Activated CD4-positive, alpha-beta T cell treated with anti-CD3 and anti-CD28 coated beads for 36 hours (primary cell): ENCODE measurements at regions not wholly inside any gene's neighbourhood (a gene's known extent, or its start where the extent isn't known, plus 50 kb on each side); places are given as distances from the start of the nearest gene placed in this dataset.
"Not testable (repeated sequence)": the region's sequence is repeated elsewhere in the genome, so short reads cannot be mapped to it uniquely, and the experiment has no call there.

Source experiments
- ATAC-seq: fragments of 200-7000 bp; cut with Tn5 transposase; one replicate; pipeline ENCODE4 v1.10.0; 2021; ENCODE audit warnings: mild to moderate bottlenecking, moderate library complexity
- CTCF ChIA-PET: fragments of 350-600 bp; sonication (Branson Sonifier 250); formaldehyde crosslinking; loops from one replicate; lab custom pipeline; 2021; ENCODE audit warnings: antibody characterized with exemption; lab: Charles Lee
- POLR2A ChIA-PET: fragments of 350-600 bp; sonication (Branson Sonifier 250); formaldehyde crosslinking; loops from one replicate; lab custom pipeline; 2021; ENCODE audit warnings: antibody characterized with exemption, inconsistent platforms; lab: Charles Lee
- DNase-seq: peaks from one replicate; pipeline ENCODE4 v3.0.0-alpha.2; 2020
- H3K27ac Mint-ChIP-seq: one replicate; pipeline ENCODE4 v1.8.0; 2021; ENCODE audit warnings: mixed read lengths
- H3K27me3 Mint-ChIP-seq: one replicate; pipeline ENCODE4 v1.8.0; 2021; ENCODE audit warnings: mixed read lengths
- H3K36me3 Mint-ChIP-seq: one replicate; pipeline ENCODE4 v1.8.0; 2021; ENCODE audit warnings: low read depth, mixed read lengths
- H3K4me1 Mint-ChIP-seq: one replicate; pipeline ENCODE4 v1.8.0; 2021; ENCODE audit warnings: mixed read lengths
- H3K4me3 Mint-ChIP-seq: one replicate; pipeline ENCODE4 v1.8.0; 2021; ENCODE audit warnings: mild to moderate bottlenecking, moderate library complexity, mixed read lengths
- H3K9me3 Mint-ChIP-seq: one replicate; pipeline ENCODE4 v1.8.0; 2021; ENCODE audit warnings: low read depth, mixed read lengths
- intact Hi-C, 2 experiments: fragments of 100-400 bp; cut with DNase I in 1 of 2; cut with micrococcal nuclease in 1 of 2; formaldehyde crosslinking; loops; one replicate each; pipeline versions ENCODE4 v1.14.2 to v1.15.1; 2022 to 2024; cut with DNase I, micrococcal nuclease

GRCh38 chr9:82808478-82808877 is 254.5 kb downstream of the RASEF start:
- no peak for DNase-seq
- intact Hi-C loops, result no loop called here
- ChIA-PET CTCF (no interaction called here), POLR2A (no interaction called here)
- H3K9me3 Mint-ChIP-seq, result no peaks in the 10 kb centered on the region
- H3K4me1 Mint-ChIP-seq, result no peaks in the 10 kb centered on the region
- H3K27ac Mint-ChIP-seq, result no peak overlapping the region
- H3K36me3 Mint-ChIP-seq, result no peaks in the 10 kb centered on the region
- H3K27me3 Mint-ChIP-seq, result no peaks in the 10 kb centered on the region
- no peak overlapping the region for H3K4me3 Mint-ChIP-seq
- no peak for ATAC-seq

DNA sequence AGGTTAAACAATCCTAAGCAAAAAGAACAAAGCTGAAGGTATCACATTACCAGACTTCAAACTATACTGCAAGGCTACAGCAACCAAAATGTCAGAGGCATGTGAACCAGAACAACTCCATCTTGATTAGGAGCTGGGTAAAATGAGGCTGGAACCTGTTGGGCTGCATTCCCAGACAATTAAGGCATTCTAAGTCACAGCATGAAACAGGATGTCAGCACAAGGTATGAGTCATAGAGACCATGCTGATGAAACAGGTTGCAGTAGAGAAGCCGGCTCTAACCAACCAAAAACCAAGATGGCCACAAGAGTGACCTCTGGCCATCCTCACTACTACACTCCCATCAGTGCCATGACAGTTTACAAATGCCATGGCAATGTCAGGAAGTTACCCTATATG is 252.0 kb downstream of the RASEF start:
- POLR2A ChIA-PET, result no interaction called here
- no peak for ATAC-seq
- Mint-ChIP-seq H3K4me1 (no peaks in the 10 kb centered on the region), H3K27me3 (no peaks in the 10 kb centered on the region), H3K4me3 (no peak overlapping the region), H3K36me3 (no peaks in the 10 kb centered on the region), H3K27ac (no peak overlapping the region), H3K9me3 (no peaks in the 10 kb centered on the region)
- CTCF ChIA-PET, result no interaction called here
- no peak for DNase-seq
- intact Hi-C loops, result no loop called here

DNA sequence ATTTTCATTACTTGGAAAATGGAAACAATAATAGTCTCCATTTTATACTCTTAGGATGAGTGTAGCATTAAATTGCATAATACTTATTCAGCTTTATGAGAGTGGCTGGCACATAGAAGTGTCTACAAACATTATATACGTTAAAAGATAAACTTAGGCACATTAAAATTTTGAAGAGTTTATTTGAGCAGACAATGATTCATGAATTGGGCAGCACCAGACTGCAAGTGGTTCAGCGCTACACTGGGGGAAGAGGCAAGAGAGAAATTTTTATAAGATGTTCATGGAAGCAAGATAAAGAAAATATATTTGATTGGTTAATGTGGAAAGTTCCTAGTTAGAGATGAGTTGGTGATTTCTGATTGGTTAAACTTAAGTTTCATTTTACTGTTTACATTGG is 243.7 kb downstream of the RASEF start:
- POLR2A ChIA-PET, result no interaction called here
- no peak for ATAC-seq
- Mint-ChIP-seq H3K9me3 (no peaks in the 10 kb centered on the region), H3K36me3 (no peaks in the 10 kb centered on the region), H3K4me3 (no peak overlapping the region), H3K27ac (no peak overlapping the region), H3K4me1 (no peaks in the 10 kb centered on the region), H3K27me3 (no peaks in the 10 kb centered on the region)
- CTCF ChIA-PET, result no interaction called here
- DNase-seq, result no peak
- intact Hi-C loops, result no loop called here

DNA sequence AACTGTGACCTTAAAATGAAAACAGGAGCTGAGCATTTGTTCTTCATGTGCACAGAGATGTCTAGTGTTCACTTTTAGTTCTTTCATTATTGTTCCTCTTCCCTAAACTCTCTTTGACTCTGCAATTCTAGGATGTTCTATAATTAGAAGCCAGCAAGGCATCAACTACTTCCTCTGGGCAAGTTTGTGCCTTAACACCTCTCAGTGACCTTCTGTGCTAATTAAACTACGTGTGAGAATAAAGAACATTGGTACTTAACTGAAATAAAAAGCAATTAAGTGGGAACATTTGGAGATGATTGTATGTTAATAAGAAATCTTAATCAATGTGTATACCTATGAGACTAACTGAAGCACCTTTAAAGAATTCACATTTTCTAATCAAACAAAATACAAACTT is 242.8 kb downstream of the RASEF start:
- H3K4me1 Mint-ChIP-seq, result no peaks in the 10 kb centered on the region
- CTCF ChIA-PET, result interaction anchor here (0.7 kb wide), 1 partner anchor 93 kb away, joined by 3 read pairs; no protein-coding TSS in a partner anchor
- DNase-seq (no peak), ATAC-seq (no peak)
- H3K27me3 Mint-ChIP-seq, result no peaks in the 10 kb centered on the region
- no peaks in the 10 kb centered on the region for H3K9me3 Mint-ChIP-seq
- intact Hi-C loops, result no loop called here
- H3K36me3 Mint-ChIP-seq, result no peaks in the 10 kb centered on the region
- no peak overlapping the region for H3K27ac Mint-ChIP-seq
- POLR2A ChIA-PET, result no interaction called here
- H3K4me3 Mint-ChIP-seq, result no peak overlapping the region

GRCh38 chr9:82829818-82830217 is 233.1 kb downstream of the RASEF start:
- no peaks in the 10 kb centered on the region for H3K4me1 Mint-ChIP-seq
- no peaks in the 10 kb centered on the region for H3K27me3 Mint-ChIP-seq
- CTCF ChIA-PET, result interaction anchor here (0.8 kb wide), 1 partner anchor 266 kb away, joined by 3 read pairs; no protein-coding TSS in a partner anchor
- no peak overlapping the region for H3K4me3 Mint-ChIP-seq
- intact Hi-C loops, result no loop called here
- H3K27ac Mint-ChIP-seq, result no peak overlapping the region
- POLR2A ChIA-PET, result no interaction called here
- ATAC-seq, result no peak
- no peak for DNase-seq
- peaks cover 2% of the 10 kb centered on the region for H3K9me3 Mint-ChIP-seq
- no peaks in the 10 kb centered on the region for H3K36me3 Mint-ChIP-seq

DNA sequence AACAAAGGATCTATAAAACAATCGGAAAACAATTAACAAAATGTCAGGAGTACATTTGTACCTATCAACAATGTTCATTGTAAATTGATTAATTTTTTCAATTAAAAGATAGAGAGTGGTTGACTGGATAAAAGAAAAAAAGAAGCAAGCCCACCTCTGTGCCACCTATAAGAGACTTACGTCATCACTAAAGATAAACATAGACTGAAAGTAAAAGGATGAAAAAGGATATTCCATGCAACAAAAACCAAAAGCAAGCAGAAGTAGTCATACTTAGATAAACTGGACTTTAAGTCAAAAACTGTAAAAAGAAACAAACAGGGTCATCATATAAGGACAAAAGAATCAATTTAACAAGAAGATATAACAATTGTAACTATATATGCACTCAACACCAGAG is 197.4 kb downstream of the RASEF start:
- ChIA-PET CTCF (no interaction called here), POLR2A (no interaction called here)
- intact Hi-C loops, result no loop called here
- ATAC-seq, result no peak
- H3K9me3 Mint-ChIP-seq, result no peaks in the 10 kb centered on the region
- H3K27ac Mint-ChIP-seq, result no peak overlapping the region
- no peak overlapping the region for H3K4me3 Mint-ChIP-seq
- DNase-seq, result no peak
- no peaks in the 10 kb centered on the region for H3K27me3 Mint-ChIP-seq
- no peaks in the 10 kb centered on the region for H3K4me1 Mint-ChIP-seq
- H3K36me3 Mint-ChIP-seq, result no peaks in the 10 kb centered on the region

DNA sequence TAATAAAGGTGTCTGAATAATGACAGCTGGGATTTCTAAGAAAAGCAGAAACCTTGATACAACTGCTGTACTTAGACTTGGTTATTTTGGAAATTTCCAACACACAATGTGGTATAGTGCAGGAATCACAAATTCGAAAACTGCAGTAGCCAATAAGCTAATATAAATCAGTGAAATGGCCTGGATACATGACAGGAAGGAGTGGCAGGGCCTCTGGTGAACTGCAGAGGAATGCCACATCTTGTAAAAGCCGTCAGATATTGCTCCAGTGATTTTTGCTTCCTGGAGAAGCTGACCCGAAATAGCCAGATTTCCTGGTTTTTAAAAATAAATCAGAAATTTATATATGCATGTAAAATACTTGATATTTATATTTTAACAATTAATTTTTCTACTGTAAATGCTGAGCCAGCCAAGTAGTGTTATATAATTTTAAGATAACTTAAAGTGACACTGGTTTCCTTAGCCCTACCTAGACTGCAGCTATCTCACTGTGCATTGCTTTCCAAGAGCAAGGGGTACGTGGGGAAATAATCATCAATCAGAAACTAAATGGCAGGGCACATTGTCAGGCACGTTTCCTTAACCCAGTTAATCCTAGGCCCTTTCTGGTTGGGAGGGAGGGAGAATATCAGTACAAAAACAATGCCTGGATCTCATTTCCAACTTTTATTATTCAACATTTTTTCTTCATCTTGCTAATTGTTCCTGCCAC is 182.4 kb downstream of the RASEF start:
- Mint-ChIP-seq H3K4me1 (no peaks in the 10 kb centered on the region), H3K36me3 (no peaks in the 10 kb centered on the region), H3K9me3 (no peaks in the 10 kb centered on the region), H3K27ac (no peak overlapping the region), H3K27me3 (no peaks in the 10 kb centered on the region), H3K4me3 (no peak overlapping the region)
- intact Hi-C loops, result no loop called here
- DNase-seq (no peak), ATAC-seq (no peak)
- POLR2A ChIA-PET, result no interaction called here
- CTCF ChIA-PET, result no interaction called here

DNA sequence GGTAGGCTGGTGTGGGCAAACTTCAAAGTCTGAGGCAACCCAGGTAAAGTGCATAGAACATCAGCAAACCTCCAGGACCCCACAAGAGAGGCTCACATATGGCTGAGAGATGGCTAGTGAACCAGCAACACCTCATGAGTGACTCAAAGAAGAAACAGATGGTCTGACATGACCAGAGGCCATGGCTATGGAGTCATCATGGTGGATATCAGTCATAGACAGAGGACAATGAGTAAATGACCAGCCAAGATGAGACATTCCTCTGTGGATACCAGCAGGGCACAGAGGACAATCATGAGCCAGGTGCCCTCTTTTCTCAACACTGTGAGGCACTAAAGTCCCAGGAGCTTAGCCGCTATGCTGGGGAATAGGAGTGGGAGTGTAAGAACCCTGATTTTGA is 180.8 kb downstream of the RASEF start:
- Mint-ChIP-seq H3K4me1 (no peaks in the 10 kb centered on the region), H3K36me3 (no peaks in the 10 kb centered on the region), H3K4me3 (no peak overlapping the region), H3K27me3 (no peaks in the 10 kb centered on the region), H3K27ac (no peak overlapping the region), H3K9me3 (no peaks in the 10 kb centered on the region)
- ATAC-seq (no peak), DNase-seq (no peak)
- intact Hi-C loops, result no loop called here
- ChIA-PET POLR2A (no interaction called here), CTCF (no interaction called here)

DNA sequence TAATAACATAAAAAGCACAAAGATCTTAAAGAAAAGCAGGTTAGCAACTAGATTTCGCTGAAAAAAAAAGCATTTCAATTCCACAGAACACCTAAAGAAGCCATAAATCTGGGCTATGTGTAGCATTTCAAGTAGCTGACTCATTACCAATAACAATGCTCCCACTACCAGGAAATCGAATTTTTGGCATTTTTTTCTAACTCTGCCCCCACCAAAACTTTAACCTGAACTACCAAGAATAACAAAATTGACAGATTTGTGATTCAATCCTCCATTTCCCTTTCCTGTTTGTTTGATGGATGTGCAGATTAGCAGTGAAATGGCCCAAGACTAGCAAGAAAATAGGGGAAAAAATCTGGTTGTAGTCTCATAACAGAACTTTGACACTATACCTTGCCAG is 180.2 kb downstream of the RASEF start:
- DNase-seq (no peak), ATAC-seq (no peak)
- H3K4me3 Mint-ChIP-seq, result no peak overlapping the region
- no peaks in the 10 kb centered on the region for H3K36me3 Mint-ChIP-seq
- no peaks in the 10 kb centered on the region for H3K27me3 Mint-ChIP-seq
- ChIA-PET POLR2A (no interaction called here), CTCF (no interaction called here)
- no peaks in the 10 kb centered on the region for H3K9me3 Mint-ChIP-seq
- intact Hi-C loops, result no loop called here
- H3K4me1 Mint-ChIP-seq, result no peaks in the 10 kb centered on the region
- H3K27ac Mint-ChIP-seq, result no peak overlapping the region

DNA sequence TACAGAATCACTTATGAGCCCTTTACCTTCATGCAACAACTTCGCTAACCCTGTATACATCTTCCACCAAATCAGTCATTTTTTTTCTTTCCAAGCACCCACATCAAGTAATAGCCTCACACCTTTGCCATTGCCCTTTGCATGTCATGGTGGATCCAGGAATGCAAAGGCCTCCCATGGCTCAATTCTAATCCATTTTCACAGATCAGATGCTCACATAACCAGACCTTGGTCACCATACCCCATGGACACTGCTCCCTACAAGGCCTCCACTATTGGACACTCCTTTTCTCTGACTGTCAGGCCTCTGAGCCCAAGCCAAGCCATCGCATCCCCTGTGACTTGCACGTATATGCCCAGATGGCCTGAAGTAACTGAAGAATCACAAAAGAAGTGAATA is 179.5 kb downstream of the RASEF start:
- Mint-ChIP-seq H3K27me3 (no peaks in the 10 kb centered on the region), H3K4me3 (no peak overlapping the region), H3K36me3 (no peaks in the 10 kb centered on the region), H3K9me3 (no peaks in the 10 kb centered on the region), H3K4me1 (no peaks in the 10 kb centered on the region), H3K27ac (no peak overlapping the region)
- intact Hi-C loops, result no loop called here
- ChIA-PET CTCF (no interaction called here), POLR2A (no interaction called here)
- DNase-seq, result no peak
- ATAC-seq, result no peak

- H3K9me3 Mint-ChIP-seq, intact Hi-C loops, DNase-seq, H3K27me3 Mint-ChIP-seq, CTCF ChIA-PET, H3K36me3 Mint-ChIP-seq, POLR2A ChIA-PET, H3K4me1 Mint-ChIP-seq, ATAC-seq, H3K4me3 Mint-ChIP-seq, H3K27ac Mint-ChIP-seq: not testable (repeated sequence)
These were observed 179.0 kb downstream of the RASEF start for GRCh38 chr9:82883974-82884373.

DNA sequence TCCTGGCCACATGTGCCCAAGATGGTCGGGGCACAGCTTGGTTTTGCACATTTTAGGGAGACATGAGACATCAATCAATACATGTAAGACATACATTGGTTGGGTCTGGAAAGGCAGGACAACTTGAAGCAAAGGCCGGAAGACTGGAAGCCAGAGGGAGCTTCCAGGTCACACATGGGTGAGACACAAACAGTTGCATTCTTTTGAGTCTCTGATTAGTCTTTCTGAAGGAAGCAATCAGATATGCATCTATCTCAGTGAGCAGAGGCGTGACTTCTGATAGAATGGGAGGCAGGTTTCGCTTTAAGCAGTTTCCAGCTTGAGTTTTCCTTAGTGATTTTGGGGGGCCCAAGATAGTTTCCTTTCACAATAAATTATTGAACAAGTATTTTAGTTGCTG is 172.5 kb downstream of the RASEF start:
- POLR2A ChIA-PET, result no interaction called here
- intact Hi-C loops, result no loop called here
- Mint-ChIP-seq H3K4me1 (no peaks in the 10 kb centered on the region), H3K27me3 (no peaks in the 10 kb centered on the region), H3K9me3 (no peaks in the 10 kb centered on the region), H3K36me3 (no peaks in the 10 kb centered on the region), H3K27ac (no peak overlapping the region), H3K4me3 (no peak overlapping the region)
- DNase-seq (no peak), ATAC-seq (no peak)
- CTCF ChIA-PET, result no interaction called here
